ENCODE measurements at regions not wholly inside any gene's neighbourhood (a gene's known extent, or its start where the extent isn't known, plus 50 kb on each side); places are given as distances from the start of the nearest gene placed in this dataset.

DNA sequence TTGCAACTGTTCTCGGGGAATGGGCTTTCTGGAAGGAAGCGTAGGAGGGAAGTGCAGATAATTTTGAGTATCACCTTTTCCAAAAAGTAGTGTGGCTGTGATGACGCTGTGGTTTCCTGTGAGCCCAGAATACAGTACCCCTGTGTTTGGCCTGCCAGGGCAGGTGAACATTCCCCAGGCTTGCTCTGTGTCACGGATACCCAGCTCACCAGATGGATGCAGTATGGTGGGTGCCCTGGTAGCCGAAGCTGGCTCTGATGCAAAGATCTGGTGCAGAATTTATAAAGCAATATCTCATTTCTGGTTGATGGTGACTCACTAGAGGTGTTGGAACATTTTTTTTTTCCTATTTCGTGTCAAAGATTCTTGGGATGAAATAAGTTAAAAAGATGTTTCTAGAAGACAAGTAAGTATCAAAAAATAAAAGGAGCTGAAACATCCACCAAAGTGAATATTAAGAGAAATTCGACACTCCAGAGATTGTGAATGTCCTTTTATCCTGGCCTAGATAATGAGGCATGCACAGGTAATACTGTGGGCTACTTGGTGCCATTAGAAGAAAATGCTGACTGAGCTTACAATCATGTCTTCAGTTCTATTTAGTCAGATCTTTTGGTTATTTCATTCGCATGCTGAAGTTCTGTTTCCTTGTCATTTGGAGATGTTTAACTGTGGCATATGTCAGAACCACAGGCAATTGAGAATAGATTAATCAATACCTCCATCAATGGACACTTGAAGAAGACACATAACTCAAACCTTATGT, 200.1 kb downstream of the GADD45G start:
- Histone ChIP-seq H3K36me3 (no peaks in the 10 kb centered on the region), H3K4me3 (ENCODE audit: low read depth in 1 of 2, low read length in 1 of 2) (no peak overlapping the region), H3K9me3 (no peaks in the 10 kb centered on the region), H3K4me1 (ENCODE audit: control insufficient read depth in 1 of 2, insufficient read depth in 1 of 2, low read depth in 1 of 2, low read length in 1 of 2) (peaks cover 4 to 6% of the 10 kb centered on the region in 2 experiments), H3K27me3 (peaks cover 29% of the 10 kb centered on the region), H3K27ac (no peak overlapping the region)
- TF ChIP-seq, protein P1, sequence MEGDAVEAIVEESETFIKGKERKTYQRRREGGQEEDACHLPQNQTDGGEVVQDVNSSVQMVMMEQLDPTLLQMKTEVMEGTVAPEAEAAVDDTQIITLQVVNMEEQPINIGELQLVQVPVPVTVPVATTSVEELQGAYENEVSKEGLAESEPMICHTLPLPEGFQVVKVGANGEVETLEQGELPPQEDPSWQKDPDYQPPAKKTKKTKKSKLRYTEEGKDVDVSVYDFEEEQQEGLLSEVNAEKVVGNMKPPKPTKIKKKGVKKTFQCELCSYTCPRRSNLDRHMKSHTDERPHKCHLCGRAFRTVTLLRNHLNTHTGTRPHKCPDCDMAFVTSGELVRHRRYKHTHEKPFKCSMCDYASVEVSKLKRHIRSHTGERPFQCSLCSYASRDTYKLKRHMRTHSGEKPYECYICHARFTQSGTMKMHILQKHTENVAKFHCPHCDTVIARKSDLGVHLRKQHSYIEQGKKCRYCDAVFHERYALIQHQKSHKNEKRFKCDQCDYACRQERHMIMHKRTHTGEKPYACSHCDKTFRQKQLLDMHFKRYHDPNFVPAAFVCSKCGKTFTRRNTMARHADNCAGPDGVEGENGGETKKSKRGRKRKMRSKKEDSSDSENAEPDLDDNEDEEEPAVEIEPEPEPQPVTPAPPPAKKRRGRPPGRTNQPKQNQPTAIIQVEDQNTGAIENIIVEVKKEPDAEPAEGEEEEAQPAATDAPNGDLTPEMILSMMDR (IDR thresholded peaks at IDR 0.05): no peak

DNA sequence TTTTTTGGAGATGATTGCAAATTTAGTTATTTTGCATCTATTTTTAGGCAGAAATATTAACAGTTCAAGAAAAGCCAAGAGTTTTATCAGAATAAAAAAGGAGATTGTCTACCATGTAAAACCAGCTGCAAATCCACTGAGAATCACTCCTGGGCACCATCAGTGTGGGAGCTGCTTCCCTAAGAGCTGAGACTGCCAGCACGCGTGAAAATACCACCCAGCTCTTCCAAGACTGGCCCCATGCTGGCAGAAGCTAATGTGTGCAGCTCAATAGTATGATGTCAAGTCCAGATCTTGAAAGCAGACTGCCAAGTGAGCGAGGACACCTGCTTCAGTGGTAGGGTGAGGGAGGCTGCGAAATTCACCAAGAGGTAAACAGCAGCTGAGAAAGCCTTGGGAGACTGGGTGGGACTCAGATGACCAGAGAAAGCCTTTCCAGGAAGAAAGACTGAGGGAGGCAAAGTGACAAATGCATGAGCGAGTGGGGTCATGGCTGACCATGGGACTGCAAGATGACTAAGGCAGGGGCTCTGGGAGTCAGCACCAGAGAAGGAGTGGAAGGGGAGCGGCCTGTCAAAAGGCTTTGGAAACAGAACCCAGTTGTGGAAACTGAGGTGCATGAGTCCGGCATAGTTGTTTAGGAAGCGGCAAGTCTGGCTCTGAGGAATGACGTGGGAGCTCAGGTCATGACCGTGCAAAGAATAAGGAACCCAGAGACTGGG, 200.9 kb downstream of the GADD45G start:
- Histone ChIP-seq H3K9me3 (no peaks in the 10 kb centered on the region), H3K27me3 (peaks cover 29% of the 10 kb centered on the region), H3K27ac (no peak overlapping the region), H3K36me3 (no peaks in the 10 kb centered on the region), H3K4me1 (ENCODE audit: control insufficient read depth in 1 of 2, insufficient read depth in 1 of 2, low read depth in 1 of 2, low read length in 1 of 2) (peaks cover 4 to 6% of the 10 kb centered on the region in 2 experiments), H3K4me3 (ENCODE audit: low read depth in 1 of 2, low read length in 1 of 2) (no peak overlapping the region)
- TF ChIP-seq, protein P1 (IDR thresholded peaks at IDR 0.05): no peak

DNA sequence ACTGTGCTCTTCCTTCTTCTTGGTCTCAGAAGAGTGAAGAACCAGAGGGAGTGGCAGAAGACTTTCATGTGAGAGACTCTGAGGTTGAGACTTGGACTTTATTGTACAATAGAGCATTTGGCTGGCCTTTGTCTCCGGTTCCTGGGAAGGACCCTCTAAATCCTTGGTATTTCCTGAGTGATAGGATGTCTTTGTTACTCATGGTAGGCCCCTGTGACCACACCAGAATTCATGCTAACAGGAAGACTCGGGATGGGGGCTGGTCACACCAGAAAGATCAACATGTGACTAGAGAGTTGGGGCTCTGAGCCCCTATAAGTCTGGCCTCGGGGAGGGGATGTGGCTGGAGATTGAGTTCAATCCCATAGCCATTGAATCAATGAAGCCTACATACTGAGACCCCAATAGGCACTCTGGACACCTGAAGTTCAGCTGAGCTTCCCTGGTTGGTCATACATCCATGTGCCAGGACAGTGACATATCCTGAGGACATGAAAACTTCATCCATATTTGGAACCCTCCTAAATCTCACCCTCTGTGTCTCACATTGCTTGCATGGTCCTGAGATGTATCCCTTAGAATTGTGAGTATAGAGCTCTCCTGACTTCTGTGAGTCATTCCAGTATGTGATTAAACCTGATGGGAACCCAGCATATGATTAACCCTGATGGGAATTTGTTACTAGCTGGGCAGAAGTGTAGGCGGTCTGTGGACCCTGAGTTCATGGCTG, 201.7 kb downstream of the GADD45G start:
- H3K4me1 ChIP-seq (ENCODE audit: control insufficient read depth in 1 of 2, insufficient read depth in 1 of 2, low read depth in 1 of 2, low read length in 1 of 2): peaks cover 4 to 6% of the 10 kb centered on the region in 2 experiments
- H3K27me3 ChIP-seq: peaks cover 32% of the 10 kb centered on the region
- no peak overlapping the region for H3K27ac ChIP-seq
- no peak overlapping the region for H3K4me3 ChIP-seq (ENCODE audit: low read depth in 1 of 2, low read length in 1 of 2)
- no peaks in the 10 kb centered on the region for H3K36me3 ChIP-seq
- no peaks in the 10 kb centered on the region for H3K9me3 ChIP-seq
- TF ChIP-seq, protein P1 (IDR thresholded peaks at IDR 0.05): no peak

DNA sequence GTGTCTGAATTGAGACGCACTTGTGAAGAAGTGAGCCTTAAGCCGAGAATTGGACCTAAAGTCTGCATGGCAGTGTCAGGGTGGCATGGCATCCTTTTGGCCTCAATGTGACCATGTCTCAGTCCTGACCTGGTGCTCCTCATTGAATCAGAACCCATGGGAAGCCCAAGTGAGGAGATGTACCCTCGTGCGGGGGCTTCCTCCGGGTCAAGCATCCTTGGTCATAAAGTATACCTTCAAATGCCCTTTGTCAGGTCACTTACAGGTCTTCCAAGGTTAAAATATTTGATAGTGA, 202.2 kb downstream of the GADD45G start:
- TF ChIP-seq, protein P1 (IDR thresholded peaks at IDR 0.05): no peak
- Histone ChIP-seq H3K9me3 (no peaks in the 10 kb centered on the region), H3K4me3 (ENCODE audit: low read depth in 1 of 2, low read length in 1 of 2) (no peak overlapping the region), H3K27ac (no peak overlapping the region), H3K4me1 (ENCODE audit: control insufficient read depth in 1 of 2, insufficient read depth in 1 of 2, low read depth in 1 of 2, low read length in 1 of 2) (peaks cover 6 to 7% of the 10 kb centered on the region in 2 experiments), H3K27me3 (peaks cover 32% of the 10 kb centered on the region), H3K36me3 (no peaks in the 10 kb centered on the region)

DNA sequence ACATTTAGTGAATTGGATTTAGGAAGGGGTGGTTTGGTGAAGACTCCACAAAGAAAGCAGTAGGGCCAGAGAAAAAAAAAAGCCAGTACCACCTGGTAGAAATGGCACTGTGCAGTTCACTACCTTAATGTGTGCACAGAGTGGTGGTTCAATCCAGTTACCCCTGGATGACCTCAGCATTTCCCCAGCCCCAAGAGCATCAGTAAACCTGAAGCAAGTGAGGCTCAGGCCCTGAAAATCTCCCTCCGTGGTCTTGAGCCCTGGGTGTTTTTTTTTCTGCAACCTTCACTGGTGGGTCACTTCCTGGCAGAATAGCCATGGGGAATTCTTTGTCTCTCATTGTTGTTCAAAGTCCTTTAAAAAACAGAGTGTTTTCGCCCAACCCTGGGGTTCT, 202.9 kb downstream of the GADD45G start:
- Histone ChIP-seq H3K4me3 (ENCODE audit: low read depth in 1 of 2, low read length in 1 of 2) (no peak overlapping the region), H3K9me3 (no peaks in the 10 kb centered on the region), H3K36me3 (no peaks in the 10 kb centered on the region), H3K27me3 (peaks cover 29% of the 10 kb centered on the region), H3K27ac (no peak overlapping the region), H3K4me1 (ENCODE audit: control insufficient read depth in 1 of 2, insufficient read depth in 1 of 2, low read depth in 1 of 2, low read length in 1 of 2) (peaks cover 6 to 8% of the 10 kb centered on the region in 2 experiments)
- TF ChIP-seq, protein P1 (IDR thresholded peaks at IDR 0.05): no peak

Data from neutrophil (primary cell).